IPS DF 6.9 (cell line): ENCODE measurements at regions not wholly inside any gene's neighbourhood (a gene's known extent, or its start where the extent isn't known, plus 50 kb on each side); places are given as distances from the start of the nearest gene placed in this dataset.

Experiments
- DNase-seq: peaks from one replicate; pipeline ENCODE4 v3.0.0-alpha.2; 2013; ENCODE audit warnings: low read depth, low spot score
- H3K27ac ChIP-seq: one replicate; pipeline ENCODE4 v1.5.1; 2013; ENCODE audit warnings: low read length, control low read depth
- H3K27me3 ChIP-seq: 2 replicates; pipeline ENCODE4 v1.6.1; 2013; ENCODE audit warnings: mild to moderate bottlenecking, low read length; ENCODE audit not compliant: control insufficient read depth, insufficient read depth
- H3K36me3 ChIP-seq: 2 replicates; pipeline ENCODE4 v1.6.1; 2013; ENCODE audit warnings: low read length; ENCODE audit not compliant: control insufficient read depth, insufficient read depth
- H3K4me1 ChIP-seq: 2 replicates; pipeline ENCODE4 v1.6.1; 2013; ENCODE audit warnings: low read length; ENCODE audit not compliant: control insufficient read depth, insufficient read depth
- H3K4me3 ChIP-seq: 2 replicates; pipeline ENCODE4 v1.5.1; 2013; ENCODE audit warnings: mild to moderate bottlenecking, low read length
- H3K9me3 ChIP-seq: 2 replicates; pipeline ENCODE4 v1.6.1; 2013; ENCODE audit warnings: low read length, inconsistent platforms; ENCODE audit not compliant: control insufficient read depth, insufficient read depth
- WGBS: extraction: QIAGEN DNeasy Blood & Tissue Kit; methylation state at CpG from one replicate; pipeline ENCODE4 v1.1.7; 2013; ENCODE audit warnings: mixed read lengths, missing lambda C conversion rate; ENCODE audit not compliant: insufficient read length, insufficient coverage; 5-methylcytosine and 5-hydroxymethylcytosine counted together

DNA sequence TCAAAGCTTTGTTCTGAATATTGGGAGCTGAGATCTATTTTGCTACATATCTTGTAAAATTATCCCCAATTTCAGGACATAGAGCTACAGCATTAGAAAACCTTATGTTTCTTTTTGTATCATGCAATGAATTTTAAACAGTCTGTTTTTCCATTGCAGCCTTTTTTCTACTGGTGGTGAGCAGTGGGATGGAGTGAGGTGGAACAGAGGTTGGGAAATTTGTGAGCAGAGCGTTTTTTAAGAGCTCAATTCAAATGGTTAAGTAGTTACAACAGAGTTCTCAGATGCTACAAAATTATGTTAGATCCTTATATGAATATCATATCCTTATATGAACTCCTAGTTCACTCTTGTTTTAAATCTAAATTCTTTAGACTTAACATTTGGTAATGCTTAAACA lies 139.0 kb upstream of the PLEKHG7 start:
- no peak for DNase-seq
- Histone ChIP-seq H3K27ac (no peak overlapping the region), H3K27me3 (no peaks in the 10 kb centered on the region), H3K36me3 (no peaks in the 10 kb centered on the region), H3K4me3 (no peak overlapping the region), H3K9me3 (no peaks in the 10 kb centered on the region), H3K4me1 (no peaks in the 10 kb centered on the region)
- WGBS: no CpG with 5 or more reads among the region's 1 CpG

GRCh38 chr12:92562063-92562734 lies 140.6 kb upstream of the PLEKHG7 start:
- H3K4me3 ChIP-seq: no peak overlapping the region
- H3K9me3 ChIP-seq: no peaks in the 10 kb centered on the region
- no CpG with 5 or more reads among the region's 3 CpGs for WGBS
- H3K27ac ChIP-seq: no peak overlapping the region
- H3K4me1 ChIP-seq: no peaks in the 10 kb centered on the region
- DNase-seq: no peak
- no peaks in the 10 kb centered on the region for H3K27me3 ChIP-seq
- no peaks in the 10 kb centered on the region for H3K36me3 ChIP-seq

GRCh38 chr12:92561543-92561899 lies 141.3 kb upstream of the PLEKHG7 start:
- H3K4me1 ChIP-seq: no peaks in the 10 kb centered on the region
- no CpG with 5 or more reads among the region's 3 CpGs for WGBS
- H3K27ac ChIP-seq: no peak overlapping the region
- H3K4me3 ChIP-seq: no peak overlapping the region
- H3K9me3 ChIP-seq: no peaks in the 10 kb centered on the region
- no peaks in the 10 kb centered on the region for H3K27me3 ChIP-seq
- no peaks in the 10 kb centered on the region for H3K36me3 ChIP-seq
- DNase-seq: no peak

DNA sequence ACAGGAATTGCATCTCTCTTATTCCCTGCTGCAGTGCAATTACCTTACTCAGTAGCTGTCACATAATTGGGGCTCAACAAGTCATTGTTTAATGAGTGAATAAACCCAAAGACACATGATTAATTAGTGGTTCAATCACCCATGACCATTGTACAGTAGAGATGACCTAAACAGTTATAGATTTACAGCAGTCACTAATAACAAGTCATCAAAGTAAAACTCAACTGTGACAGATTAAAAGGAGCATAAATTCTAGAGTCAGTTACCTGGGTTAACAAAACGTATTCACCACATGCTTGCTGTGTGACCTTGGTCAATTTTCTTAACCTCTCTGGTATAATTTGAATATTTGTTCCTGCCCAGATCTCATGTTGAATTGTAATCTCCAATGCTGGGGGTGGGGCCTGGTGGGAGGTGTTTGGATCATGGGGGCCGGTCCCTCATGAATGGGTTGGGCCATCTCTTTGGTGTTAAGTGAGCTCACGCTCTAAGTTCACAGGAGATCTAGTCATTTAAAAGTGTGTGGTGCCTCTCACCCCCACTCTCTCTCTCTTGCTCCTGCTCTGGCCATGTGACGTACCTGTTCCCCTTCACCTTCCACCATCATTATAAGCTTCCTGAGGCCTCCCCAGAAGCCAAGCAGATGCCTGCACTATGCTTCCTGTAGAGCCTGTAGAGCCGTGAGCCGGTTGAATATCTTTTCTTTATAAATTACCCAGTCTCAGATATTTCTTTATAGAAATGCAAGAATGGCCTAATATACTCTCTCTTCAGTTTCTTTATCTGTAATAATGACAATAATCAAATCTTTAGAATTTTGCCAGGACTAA lies 141.9 kb upstream of the PLEKHG7 start:
- WGBS: no CpG with 5 or more reads among the region's 6 CpGs
- H3K27ac ChIP-seq: no peak overlapping the region
- H3K9me3 ChIP-seq: no peaks in the 10 kb centered on the region
- DNase-seq: no peak
- no peaks in the 10 kb centered on the region for H3K36me3 ChIP-seq
- no peaks in the 10 kb centered on the region for H3K27me3 ChIP-seq
- no peaks in the 10 kb centered on the region for H3K4me1 ChIP-seq
- H3K4me3 ChIP-seq: no peak overlapping the region

- no peaks in the 10 kb centered on the region for H3K36me3 ChIP-seq
- no peak overlapping the region for H3K27ac ChIP-seq
- no CpG with 5 or more reads among the region's 2 CpGs for WGBS
- H3K27me3 ChIP-seq: no peaks in the 10 kb centered on the region
- DNase-seq: no peak
- no peaks in the 10 kb centered on the region for H3K9me3 ChIP-seq
- H3K4me3 ChIP-seq: no peak overlapping the region
- H3K4me1 ChIP-seq: no peaks in the 10 kb centered on the region
Observed at GRCh38 chr12:92558806-92559205, 144.0 kb upstream of the PLEKHG7 start.

DNA sequence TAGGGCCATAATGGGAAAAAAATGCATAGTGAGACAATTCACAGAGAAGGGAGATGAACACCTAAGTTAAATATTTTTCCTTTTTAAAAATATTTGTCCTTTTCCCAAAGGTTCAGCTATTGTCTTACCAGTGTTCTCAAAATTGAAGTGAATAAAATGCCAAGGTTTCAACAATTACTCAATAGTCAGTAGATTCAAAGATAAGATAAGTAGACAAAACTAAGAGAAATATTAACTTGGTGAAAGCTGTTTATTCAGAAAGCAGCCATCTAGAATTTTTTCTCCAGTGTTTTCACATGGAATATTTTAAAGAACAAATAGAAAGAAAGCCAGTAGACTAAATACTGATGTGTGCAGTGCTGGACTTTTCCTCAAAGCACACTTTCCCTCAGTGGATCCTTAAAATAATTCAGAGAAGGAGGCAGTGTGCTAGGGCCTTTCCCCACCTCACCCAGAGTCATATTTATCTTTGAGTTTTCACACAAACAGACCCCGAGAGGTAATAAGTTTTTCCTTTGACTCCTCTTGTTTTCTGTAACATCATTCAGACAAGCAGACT lies 144.5 kb upstream of the PLEKHG7 start:
- no peak overlapping the region for H3K27ac ChIP-seq
- no peaks in the 10 kb centered on the region for H3K36me3 ChIP-seq
- H3K27me3 ChIP-seq: no peaks in the 10 kb centered on the region
- DNase-seq: no peak
- no peaks in the 10 kb centered on the region for H3K9me3 ChIP-seq
- H3K4me1 ChIP-seq: no peaks in the 10 kb centered on the region
- WGBS: no CpG with 5 or more reads among the region's 1 CpG
- no peak overlapping the region for H3K4me3 ChIP-seq

- Histone ChIP-seq H3K27me3 (no peaks in the 10 kb centered on the region), H3K36me3 (no peaks in the 10 kb centered on the region), H3K9me3 (no peaks in the 10 kb centered on the region), H3K27ac (no peak overlapping the region), H3K4me1 (no peaks in the 10 kb centered on the region), H3K4me3 (no peak overlapping the region)
- WGBS: no CpG with 5 or more reads among the region's 2 CpGs
- no peak for DNase-seq
Observed at GRCh38 chr12:92557422-92557724, 145.4 kb upstream of the PLEKHG7 start.

DNA sequence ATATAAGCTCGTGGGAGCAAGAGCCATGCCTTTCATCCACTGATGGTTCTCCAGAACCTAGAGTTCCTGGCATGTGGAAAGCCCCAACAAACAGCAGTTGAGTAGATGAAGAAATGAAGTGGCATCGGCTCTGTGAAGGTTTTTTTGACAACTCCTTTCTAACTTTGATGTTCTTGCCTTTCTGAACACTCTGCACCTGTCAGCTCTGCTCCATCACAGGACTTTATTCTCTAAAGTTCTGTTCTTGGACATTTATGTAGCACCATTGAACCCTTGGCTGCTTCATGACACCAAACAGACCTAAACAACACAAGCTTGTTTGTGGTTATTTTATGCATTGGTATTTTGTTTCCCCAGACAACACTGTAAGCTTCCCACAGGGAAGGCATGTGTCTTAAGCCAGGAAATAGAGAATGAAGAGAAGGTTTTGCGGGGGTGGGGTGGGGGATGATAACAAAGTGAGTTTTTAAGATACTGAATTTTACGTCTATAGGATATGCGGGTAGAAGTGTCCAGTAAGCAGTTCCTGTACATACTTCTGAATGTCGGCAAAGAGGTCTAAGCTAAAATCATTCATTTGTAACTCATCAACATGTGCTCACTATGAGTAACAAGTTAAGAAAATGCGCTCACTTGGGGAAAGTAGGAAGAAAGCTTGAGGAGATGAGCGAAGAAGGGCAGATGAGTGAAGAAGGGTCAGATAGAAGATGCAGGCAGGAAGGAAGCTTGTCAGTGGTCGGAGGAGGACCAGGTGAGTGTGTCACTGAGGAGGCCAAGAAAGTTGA lies 146.0 kb upstream of the PLEKHG7 start:
- WGBS: 100% methylated on average over 2 of the region's 9 CpGs
- Histone ChIP-seq H3K36me3 (no peaks in the 10 kb centered on the region), H3K9me3 (no peaks in the 10 kb centered on the region), H3K4me3 (no peak overlapping the region), H3K27ac (no peak overlapping the region), H3K27me3 (no peaks in the 10 kb centered on the region), H3K4me1 (no peaks in the 10 kb centered on the region)
- DNase-seq: no peak

DNA sequence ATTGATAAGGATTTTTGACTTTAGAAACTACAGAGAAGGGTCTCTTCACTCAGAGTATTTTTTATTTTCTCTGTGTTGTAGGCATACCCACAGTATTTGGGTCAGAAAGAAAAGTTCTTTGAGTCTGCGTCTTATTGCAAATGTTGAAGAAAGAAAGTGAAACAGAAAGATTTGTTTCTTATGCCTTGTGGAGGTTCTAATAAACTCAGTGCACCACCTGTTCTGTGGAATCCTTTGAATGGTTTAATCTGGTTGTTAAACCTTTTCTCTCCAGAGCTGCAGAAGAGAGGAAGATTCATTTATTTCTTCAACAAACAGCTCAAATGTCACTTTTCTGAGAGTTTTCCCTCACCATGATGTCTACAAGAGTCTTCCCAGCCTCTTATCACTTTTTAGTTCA lies 146.6 kb upstream of the PLEKHG7 start:
- Histone ChIP-seq H3K27ac (no peak overlapping the region), H3K4me3 (no peak overlapping the region), H3K4me1 (no peaks in the 10 kb centered on the region), H3K27me3 (no peaks in the 10 kb centered on the region), H3K36me3 (no peaks in the 10 kb centered on the region), H3K9me3 (no peaks in the 10 kb centered on the region)
- DNase-seq: no peak
- whole genome bisulfite sequencing: no CpG with 5 or more reads among the region's 1 CpG

DNA sequence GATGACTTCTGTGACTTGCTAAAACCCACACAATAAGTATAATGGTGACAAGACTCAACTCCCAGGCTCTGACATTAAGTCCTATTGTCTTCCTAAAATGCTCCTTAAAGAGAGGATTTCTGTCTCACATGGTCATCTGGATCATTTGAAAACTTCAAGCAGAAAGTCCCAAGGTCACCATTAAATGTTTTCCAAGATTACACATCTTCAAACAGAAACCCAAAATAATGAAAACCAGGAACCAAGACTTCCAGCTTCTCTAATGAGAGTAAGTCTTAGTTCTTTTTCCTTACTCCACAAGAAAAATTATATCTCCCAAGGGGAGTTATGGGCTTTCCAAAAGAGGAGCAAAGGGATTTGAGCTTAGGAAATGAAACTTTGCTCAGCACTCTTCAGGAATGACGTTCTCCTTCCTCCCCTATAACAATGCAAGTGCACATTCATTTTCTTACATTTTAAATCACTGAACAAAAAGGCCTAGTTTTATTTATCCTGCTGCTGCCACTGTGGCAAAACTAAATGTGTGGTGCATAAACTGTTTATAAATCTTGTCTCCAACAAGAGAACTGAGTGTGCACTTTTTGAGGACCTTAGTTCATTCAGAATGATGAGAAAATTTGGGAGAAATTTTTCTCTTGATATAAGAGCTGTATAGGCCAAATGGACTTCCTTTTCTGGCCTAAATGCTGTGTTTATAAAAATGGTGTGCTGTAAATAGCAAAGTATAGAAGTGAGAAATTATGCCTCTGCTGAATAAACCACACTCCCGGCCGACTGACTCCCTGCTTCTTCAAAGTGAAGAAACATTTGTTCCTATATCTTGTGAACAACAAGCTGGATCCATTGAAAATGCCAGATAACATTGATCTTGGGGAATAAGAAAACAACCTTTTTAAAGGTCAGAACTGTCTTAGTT lies 148.4 kb upstream of the PLEKHG7 start:
- Histone ChIP-seq H3K27me3 (no peaks in the 10 kb centered on the region), H3K36me3 (no peaks in the 10 kb centered on the region), H3K9me3 (no peaks in the 10 kb centered on the region), H3K4me1 (no peaks in the 10 kb centered on the region), H3K27ac (no peak overlapping the region), H3K4me3 (no peak overlapping the region)
- whole genome bisulfite sequencing: no CpG with 5 or more reads among the region's 3 CpGs
- DNase-seq: no peak
